NCI-H2171 (cell line): ENCODE measurements at regions not wholly inside any gene's neighbourhood (a gene's known extent, or its start where the extent isn't known, plus 50 kb on each side); places are given as distances from the start of the nearest gene placed in this dataset.
"Not testable (repeated sequence)": the region's sequence is repeated elsewhere in the genome, so short reads cannot be mapped to it uniquely, and the experiment has no call there.

ENCODE experiments used
- DNase-seq: peaks from one replicate; lab custom pipeline; 2025; lab: John Stamatoyannopoulos, UW

GRCh38 chr2:111366641-111367029 is 245.9 kb downstream of the BCL2L11 start:
- DNase-seq = not testable (repeated sequence)

- DNase-seq = not testable (repeated sequence)
Measured at GRCh38 chr2:111367080-111367479, 246.4 kb downstream of the BCL2L11 start.

- DNase-seq = not testable (repeated sequence)
Measured at GRCh38 chr2:111367871-111368270, 247.2 kb downstream of the BCL2L11 start.

GRCh38 chr2:111368288-111368687 is 247.6 kb downstream of the BCL2L11 start:
- not testable (repeated sequence) for DNase-seq

GRCh38 chr2:111373060-111373459 is 252.3 kb downstream of the BCL2L11 start:
- not testable (repeated sequence) for DNase-seq

GRCh38 chr2:111373989-111374388 is 253.3 kb downstream of the BCL2L11 start:
- DNase-seq = not testable (repeated sequence)

- not testable (repeated sequence) for DNase-seq
Measured at GRCh38 chr2:111374734-111375133, 254.0 kb downstream of the BCL2L11 start.

- DNase-seq = not testable (repeated sequence)
Measured at GRCh38 chr2:111375320-111375883, 254.7 kb downstream of the BCL2L11 start.

- not testable (repeated sequence) for DNase-seq
Measured at GRCh38 chr2:111376272-111376970, 255.7 kb downstream of the BCL2L11 start.

GRCh38 chr2:111376971-111377352 is 256.2 kb downstream of the BCL2L11 start:
- DNase-seq = not testable (repeated sequence)

- DNase-seq = not testable (repeated sequence)
Measured at GRCh38 chr2:111377386-111377959, 256.8 kb downstream of the BCL2L11 start.

GRCh38 chr2:111378348-111378747 is 257.6 kb downstream of the BCL2L11 start:
- DNase-seq = not testable (repeated sequence)

GRCh38 chr2:111380733-111381439 is 260.2 kb downstream of the BCL2L11 start:
- DNase-seq = not testable (repeated sequence)

- not testable (repeated sequence) for DNase-seq
Measured at GRCh38 chr2:111381530-111382306, 261.0 kb downstream of the BCL2L11 start.

- DNase-seq = not testable (repeated sequence)
Measured at GRCh38 chr2:111382507-111382906, 261.8 kb downstream of the BCL2L11 start.

- not testable (repeated sequence) for DNase-seq
Measured at GRCh38 chr2:111383311-111383710, 262.6 kb downstream of the BCL2L11 start.

GRCh38 chr2:111385226-111385957 is 264.7 kb downstream of the BCL2L11 start:
- DNase-seq = not testable (repeated sequence)

GRCh38 chr2:111390605-111391004 is 269.9 kb downstream of the BCL2L11 start:
- DNase-seq = not testable (repeated sequence)

GRCh38 chr2:111395350-111396128 is 274.8 kb downstream of the BCL2L11 start:
- not testable (repeated sequence) for DNase-seq

GRCh38 chr2:111400598-111401253 is 280.0 kb downstream of the BCL2L11 start:
- not testable (repeated sequence) for DNase-seq
